ENCODE measurements at regions not wholly inside any gene's neighbourhood (a gene's known extent, or its start where the extent isn't known, plus 50 kb on each side); places are given as distances from the start of the nearest gene placed in this dataset.

- TF ChIP-seq SIN3A (IDR thresholded peaks at IDR 0.05; ENCODE audit: borderline replicate concordance, insufficient read depth, low read depth, low read length) (no peak), CTCF (IDR thresholded peaks at IDR 0.05) (no peak), POLR2AphosphoS5 (IDR thresholded peaks at IDR 0.05; ENCODE audit: low read depth, low read length) (no peak), REST (IDR thresholded peaks at IDR 0.05; ENCODE audit: insufficient read depth in 1 of 2, low read depth in 2 of 2, low read length in 1 of 2) (no peak), TCF7L2 (IDR thresholded peaks at IDR 0.05; ENCODE audit: low read depth, low read length) (no peak)
These were observed 348.7 kb upstream of the LMCD1 start for GRCh38 chr3:8152821-8153418.
